Gastroesophageal sphincter (tissue), 4 donors: ENCODE measurements at regions not wholly inside any gene's neighbourhood (a gene's known extent, or its start where the extent isn't known, plus 50 kb on each side); places are given as distances from the start of the nearest gene placed in this dataset.

ENCODE experiments used
- ATAC-seq: fragments of 150-250 bp; one replicate; pipeline ENCODE4 v1.9.1; 2016; ENCODE audit warnings: mild to moderate bottlenecking, moderate library complexity
- H3K27ac ChIP-seq, 4 donors: fragments of 200-600 bp; sonication (generic) in 3 of 4; 1 replicate in 3 of 4; 2 replicates in 1 of 4; pipeline ENCODE4 v1.5.1; 2016 to 2019
- H3K27me3 ChIP-seq: fragments of 200-600 bp; sonication (generic); one replicate; pipeline ENCODE4 v1.5.1; 2019
- H3K36me3 ChIP-seq, 2 donors: fragments of 200-600 bp; sonication (generic); one replicate each; pipeline ENCODE4 v1.5.1; 2019; ENCODE audit warnings: control low read depth in 1 of 2
- H3K4me1 ChIP-seq, 3 donors: fragments of 200-600 bp; sonication (generic); 1 replicate in 2 of 3; 2 replicates in 1 of 3; pipeline ENCODE4 v1.5.1; 2016 to 2019; ENCODE audit warnings: control low read depth in 2 of 3
- H3K4me3 ChIP-seq, 2 donors: fragments of 200-600 bp; sonication (generic); one replicate each; pipeline ENCODE4 v1.5.1; 2019; ENCODE audit warnings: mild to moderate bottlenecking in 1 of 2, moderate library complexity in 1 of 2
- H3K9me3 ChIP-seq, 3 donors: fragments of 200-600 bp; sonication (generic); one replicate each; pipeline ENCODE4 v1.5.1; 2017 to 2019; ENCODE audit warnings: control low read depth in 2 of 3
- CTCF ChIP-seq, 4 experiments: fragments of 200-600 bp in 2 of 4; fragments of 450-650 bp in 2 of 4; sonication (generic) in 1 of 4; IDR thresholded peaks; one replicate each; pipeline ENCODE4 v1.5.1; 2017 to 2019; ENCODE audit warnings: antibody characterized with exemption in 4 of 4, mild to moderate bottlenecking in 2 of 4, moderate library complexity in 2 of 4
- EP300 ChIP-seq: sonication (generic); formaldehyde crosslinking; IDR thresholded peaks from one replicate; pipeline ENCODE4 v1.6.1; 2017; ENCODE audit warnings: antibody characterized with exemption, mild to moderate bottlenecking
- POLR2A ChIP-seq, 2 donors: fragments of 450-650 bp; IDR thresholded peaks; one replicate each; pipeline ENCODE4 v1.6.1; 2017; ENCODE audit warnings: antibody characterized with exemption in 2 of 2, mild to moderate bottlenecking in 2 of 2, moderate library complexity in 1 of 2
- POLR2AphosphoS5 ChIP-seq: sonication (generic); formaldehyde crosslinking; IDR thresholded peaks from one replicate; pipeline ENCODE4 v1.6.1; 2017; ENCODE audit warnings: antibody characterized with exemption
- WGBS, 2 donors: methylation state at CpG; one replicate each; pipeline ENCODE4 v1.1.5; 2018; ENCODE audit warnings: low coverage in 1 of 2; 5-methylcytosine and 5-hydroxymethylcytosine counted together

DNA sequence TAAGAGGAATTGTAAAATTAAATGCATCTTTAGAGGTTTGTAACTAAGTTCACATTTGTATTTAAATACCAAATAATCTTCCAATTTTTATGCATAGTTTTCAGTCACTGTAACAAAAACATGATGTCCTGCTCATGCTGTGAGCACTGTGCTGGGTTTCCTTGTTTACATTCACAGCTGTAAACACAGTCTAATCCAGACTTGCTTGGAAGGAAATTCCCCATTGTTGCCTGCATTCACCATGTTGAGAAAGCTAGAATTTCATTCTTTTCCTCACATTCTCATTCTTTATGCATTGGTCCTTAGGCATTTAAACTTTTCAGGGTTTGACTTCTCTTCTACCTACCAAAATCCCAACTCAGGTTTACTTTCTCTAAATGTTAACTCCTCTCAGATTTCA lies 242.0 kb upstream of the TBX18 start:
- H3K27ac ChIP-seq = no peak overlapping the region
- ATAC-seq = no peak

GRCh38 chr6:85005494-85005893 lies 241.1 kb upstream of the TBX18 start:
- H3K27ac ChIP-seq = no peak overlapping the region
- H3K36me3 ChIP-seq = no peaks in the 10 kb centered on the region
- no peaks in the 10 kb centered on the region for H3K4me1 ChIP-seq
- TF ChIP-seq EP300 (no peak), CTCF (IDR thresholded peaks at IDR 0.05) (no peak), POLR2A (IDR thresholded peaks at IDR 0.05) (no peak), POLR2AphosphoS5 (no peak)
- H3K27me3 ChIP-seq = no peaks in the 10 kb centered on the region
- H3K9me3 ChIP-seq = no peaks in the 10 kb centered on the region
- 64 to 72% methylated on average over 3 of the region's 3 CpGs for whole genome bisulfite sequencing, 2 donors
- no peak for ATAC-seq
- H3K4me3 ChIP-seq = no peak overlapping the region

More for the DNA sequence above, 242.0 kb upstream of the TBX18 start:
- no peaks in the 10 kb centered on the region for H3K36me3 ChIP-seq
- no peaks in the 10 kb centered on the region for H3K27me3 ChIP-seq
- H3K9me3 ChIP-seq = no peaks in the 10 kb centered on the region
- H3K4me1 ChIP-seq = no peaks in the 10 kb centered on the region
- no peak overlapping the region for H3K4me3 ChIP-seq
- TF ChIP-seq EP300 = no peak
- no peak for TF ChIP-seq POLR2A (IDR thresholded peaks at IDR 0.05)
- no peak for TF ChIP-seq POLR2AphosphoS5
- no peak for TF ChIP-seq CTCF (IDR thresholded peaks at IDR 0.05)

DNA sequence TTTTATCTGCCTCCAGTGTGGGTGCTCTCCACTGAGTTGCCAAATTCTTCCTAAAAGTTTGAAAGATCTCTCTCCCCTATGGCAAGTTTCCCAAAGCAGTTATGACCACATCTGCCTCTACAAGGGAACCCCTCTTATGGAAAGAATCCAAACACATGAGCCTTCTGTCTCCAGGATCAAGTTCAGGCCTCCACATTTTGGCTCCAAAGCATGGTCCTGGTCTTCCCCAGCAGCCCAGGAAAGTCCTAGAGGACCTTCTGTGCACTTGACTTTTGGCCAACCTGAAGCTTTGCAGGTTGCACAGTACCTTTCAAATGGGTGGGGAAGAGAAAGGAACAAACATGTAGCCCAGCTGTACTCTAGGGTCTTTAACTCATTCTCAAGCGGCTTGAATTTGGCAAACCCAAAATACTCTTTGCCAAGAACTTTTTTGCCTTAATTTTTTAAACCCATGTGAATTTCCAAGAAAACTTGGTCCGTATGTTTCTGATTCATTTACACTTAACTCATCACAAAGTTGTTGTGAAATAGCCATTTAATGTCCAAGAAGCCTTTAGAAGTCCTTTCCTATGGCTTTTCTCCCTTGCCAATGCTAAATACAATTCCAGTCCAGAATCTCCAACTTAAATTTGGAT lies 240.1 kb upstream of the TBX18 start:
- Histone ChIP-seq H3K9me3 (no peaks in the 10 kb centered on the region), H3K27me3 (no peaks in the 10 kb centered on the region), H3K27ac (no peak overlapping the region), H3K4me1 (no peaks in the 10 kb centered on the region), H3K36me3 (no peaks in the 10 kb centered on the region), H3K4me3 (no peak overlapping the region)
- ATAC-seq = peak; percentile 32
- TF ChIP-seq POLR2AphosphoS5 = no peak
- TF ChIP-seq EP300 = no peak
- TF ChIP-seq CTCF (IDR thresholded peaks at IDR 0.05) = no peak
- TF ChIP-seq POLR2A (IDR thresholded peaks at IDR 0.05) = no peak
- 47 to 62% methylated on average over 2 of the region's 2 CpGs for WGBS, 2 donors

DNA sequence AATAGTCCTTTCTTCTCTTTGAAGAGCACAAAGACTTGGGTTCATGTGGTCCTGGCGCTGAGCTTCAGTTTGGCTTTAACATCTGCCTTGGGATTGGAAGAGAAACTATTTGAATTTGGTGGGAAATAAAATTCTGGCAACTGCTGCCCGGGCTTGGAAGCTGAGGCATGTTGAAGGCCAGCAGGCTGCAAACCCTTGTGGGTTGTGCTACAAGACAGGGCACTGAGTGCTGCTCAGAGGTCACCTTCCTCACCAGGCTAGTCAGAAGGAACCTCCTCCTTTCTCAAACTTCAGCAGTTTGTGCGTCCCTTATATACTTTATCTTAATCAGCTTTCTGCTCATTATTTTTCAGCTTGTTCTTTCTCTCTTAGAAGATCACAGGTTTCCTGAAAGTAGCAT lies 238.4 kb upstream of the TBX18 start:
- Histone ChIP-seq H3K9me3 (no peaks in the 10 kb centered on the region), H3K36me3 (no peaks in the 10 kb centered on the region), H3K27ac (no peak overlapping the region), H3K4me1 (no peaks in the 10 kb centered on the region), H3K4me3 (no peak overlapping the region), H3K27me3 (no peaks in the 10 kb centered on the region)
- no peak for ATAC-seq
- WGBS, 2 donors = 53 to 86% methylated on average over 1 to 3 of the region's 3 CpGs
- TF ChIP-seq POLR2A (IDR thresholded peaks at IDR 0.05) = no peak
- TF ChIP-seq CTCF (IDR thresholded peaks at IDR 0.05) = no peak
- TF ChIP-seq POLR2AphosphoS5 = no peak
- TF ChIP-seq EP300 = no peak

DNA sequence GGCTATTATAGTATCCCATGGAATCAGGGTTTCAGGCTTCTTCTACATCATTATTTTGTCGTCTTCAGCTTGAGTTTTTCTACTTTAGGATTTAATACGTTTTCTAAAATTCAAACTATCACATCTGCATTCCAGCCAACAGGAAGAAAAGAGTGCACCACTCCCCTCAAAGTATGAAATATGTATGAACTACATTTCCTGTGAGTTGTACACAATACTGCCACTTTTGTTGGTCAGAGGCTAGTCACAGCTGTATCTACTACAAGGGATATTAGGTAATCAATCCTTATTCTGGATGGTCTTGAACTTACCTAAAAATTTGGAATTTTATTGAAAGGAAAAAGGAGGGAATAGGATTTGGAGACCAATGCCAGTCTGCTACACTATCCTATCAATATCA lies 235.6 kb upstream of the TBX18 start:
- WGBS, 2 donors = 57 to 73% methylated on average over 2 of the region's 2 CpGs
- H3K27ac ChIP-seq = no peak overlapping the region
- no peaks in the 10 kb centered on the region for H3K36me3 ChIP-seq
- H3K27me3 ChIP-seq = no peaks in the 10 kb centered on the region
- no peaks in the 10 kb centered on the region for H3K9me3 ChIP-seq
- TF ChIP-seq CTCF (IDR thresholded peaks at IDR 0.05) (no peak), POLR2A (IDR thresholded peaks at IDR 0.05) (no peak), EP300 (no peak), POLR2AphosphoS5 (no peak)
- no peaks in the 10 kb centered on the region for H3K4me1 ChIP-seq
- H3K4me3 ChIP-seq = no peak overlapping the region
- ATAC-seq = no peak
